Subcutaneous abdominal adipose tissue (tissue), 5 donors: ENCODE measurements at regions not wholly inside any gene's neighbourhood (a gene's known extent, or its start where the extent isn't known, plus 50 kb on each side); places are given as distances from the start of the nearest gene placed in this dataset.

Experiments
- H3K27ac ChIP-seq: one replicate; pipeline ENCODE4 v1.7.0; 2013; ENCODE audit warnings: low read depth, mild to moderate bottlenecking, inconsistent platforms, low read length, moderate library complexity
- H3K27me3 ChIP-seq, 5 donors: one replicate each; pipeline ENCODE4 v1.7.0; 2013; ENCODE audit warnings: low read length in 5 of 5, inconsistent platforms in 1 of 5; ENCODE audit not compliant: control insufficient read depth in 5 of 5, insufficient read depth in 4 of 5
- H3K36me3 ChIP-seq, 5 donors: one replicate each; pipeline ENCODE4 v1.7.0; 2013; ENCODE audit warnings: low read length in 5 of 5; ENCODE audit not compliant: control insufficient read depth in 5 of 5, insufficient read depth in 5 of 5
- H3K4me1 ChIP-seq, 5 donors: one replicate each; pipeline ENCODE4 v1.7.0; 2013; ENCODE audit warnings: low read length in 5 of 5, mild to moderate bottlenecking in 3 of 5, moderate library complexity in 1 of 5; ENCODE audit not compliant: control insufficient read depth in 5 of 5, insufficient read depth in 5 of 5
- H3K4me3 ChIP-seq, 5 donors: one replicate each; pipeline ENCODE4 v1.7.0; 2013; ENCODE audit warnings: low read length in 5 of 5, low read depth in 1 of 5
- H3K9ac ChIP-seq, 5 donors: one replicate each; pipeline ENCODE4 v1.7.0; 2013; ENCODE audit warnings: low read length in 5 of 5, mild to moderate bottlenecking in 4 of 5, moderate library complexity in 3 of 5
- H3K9me3 ChIP-seq, 5 donors: one replicate each; pipeline ENCODE4 v1.7.0; 2013; ENCODE audit warnings: low read length in 5 of 5; ENCODE audit not compliant: control insufficient read depth in 5 of 5
- donor health status: healthy.
- donor health status: healthy.
- donor health status: healthy.
- donor health status: healthy.
- donor health status: healthy.

GRCh38 chr4:30436394-30436793 lies 283.8 kb upstream of the PCDH7 start:
- Histone ChIP-seq H3K9me3 (no peaks in the 10 kb centered on the region), H3K4me1 (no peaks in the 10 kb centered on the region), H3K27me3 (no peaks in the 10 kb centered on the region), H3K36me3 (no peaks in the 10 kb centered on the region), H3K4me3 (no peak overlapping the region), H3K27ac (no peak overlapping the region), H3K9ac (no peak overlapping the region)

- Histone ChIP-seq H3K36me3 (no peaks in the 10 kb centered on the region), H3K9ac (no peak overlapping the region), H3K27ac (no peak overlapping the region), H3K9me3 (no peaks in the 10 kb centered on the region), H3K27me3 (no peaks in the 10 kb centered on the region), H3K4me3 (no peak overlapping the region), H3K4me1 (no peaks in the 10 kb centered on the region)
Measured at GRCh38 chr4:30437316-30437715, 282.9 kb upstream of the PCDH7 start.

GRCh38 chr4:30443289-30443688 lies 276.9 kb upstream of the PCDH7 start:
- H3K36me3 ChIP-seq, result no peaks in the 10 kb centered on the region
- H3K9ac ChIP-seq, result no peak overlapping the region
- H3K4me1 ChIP-seq, result no peaks in the 10 kb centered on the region
- H3K9me3 ChIP-seq, result no peaks in the 10 kb centered on the region
- no peaks in the 10 kb centered on the region for H3K27me3 ChIP-seq
- no peak overlapping the region for H3K4me3 ChIP-seq
- no peak overlapping the region for H3K27ac ChIP-seq

GRCh38 chr4:30450474-30450873 lies 269.7 kb upstream of the PCDH7 start:
- Histone ChIP-seq H3K4me1 (no peaks in the 10 kb centered on the region), H3K9ac (no peak overlapping the region), H3K4me3 (no peak overlapping the region), H3K9me3 (no peaks in the 10 kb centered on the region), H3K36me3 (no peaks in the 10 kb centered on the region), H3K27me3 (no peaks in the 10 kb centered on the region), H3K27ac (no peak overlapping the region)

- no peaks in the 10 kb centered on the region for H3K9me3 ChIP-seq
- H3K4me3 ChIP-seq, result no peak overlapping the region
- H3K36me3 ChIP-seq, result no peaks in the 10 kb centered on the region
- H3K4me1 ChIP-seq, result no peaks in the 10 kb centered on the region
- no peak overlapping the region for H3K9ac ChIP-seq
- no peak overlapping the region for H3K27ac ChIP-seq
- H3K27me3 ChIP-seq, result no peaks in the 10 kb centered on the region
Measured at GRCh38 chr4:30454504-30454903, 265.7 kb upstream of the PCDH7 start.

GRCh38 chr4:30456716-30457115 lies 263.5 kb upstream of the PCDH7 start:
- Histone ChIP-seq H3K4me3 (no peak overlapping the region), H3K9me3 (no peaks in the 10 kb centered on the region), H3K27me3 (no peaks in the 10 kb centered on the region), H3K4me1 (no peaks in the 10 kb centered on the region), H3K27ac (no peak overlapping the region), H3K9ac (no peak overlapping the region), H3K36me3 (no peaks in the 10 kb centered on the region)

GRCh38 chr4:30460818-30461217 lies 259.4 kb upstream of the PCDH7 start:
- Histone ChIP-seq H3K4me1 (peaks cover 0 to 9% (median 0%) of the 10 kb centered on the region in 5 donors), H3K36me3 (no peaks in the 10 kb centered on the region), H3K27ac (no peak overlapping the region), H3K4me3 (no peak overlapping the region), H3K9ac (no peak overlapping the region), H3K9me3 (no peaks in the 10 kb centered on the region), H3K27me3 (no peaks in the 10 kb centered on the region)

GRCh38 chr4:30461218-30461617 lies 259.0 kb upstream of the PCDH7 start:
- H3K4me1 ChIP-seq, result peaks cover 0 to 9% (median 0%) of the 10 kb centered on the region in 5 donors
- H3K9me3 ChIP-seq, result no peaks in the 10 kb centered on the region
- H3K9ac ChIP-seq, result no peak overlapping the region
- no peaks in the 10 kb centered on the region for H3K36me3 ChIP-seq
- H3K27ac ChIP-seq, result no peak overlapping the region
- H3K27me3 ChIP-seq, result no peaks in the 10 kb centered on the region
- H3K4me3 ChIP-seq, result no peak overlapping the region

GRCh38 chr4:30462445-30463090 lies 257.6 kb upstream of the PCDH7 start:
- H3K9ac ChIP-seq, result no peak overlapping the region
- H3K27me3 ChIP-seq, result no peaks in the 10 kb centered on the region
- no peak overlapping the region for H3K27ac ChIP-seq
- no peak overlapping the region for H3K4me3 ChIP-seq
- H3K36me3 ChIP-seq, result no peaks in the 10 kb centered on the region
- peaks cover 0 to 9% (median 0%) of the 10 kb centered on the region in 5 donors for H3K4me1 ChIP-seq
- no peaks in the 10 kb centered on the region for H3K9me3 ChIP-seq

- no peaks in the 10 kb centered on the region for H3K36me3 ChIP-seq
- no peaks in the 10 kb centered on the region for H3K27me3 ChIP-seq
- no peaks in the 10 kb centered on the region for H3K4me1 ChIP-seq
- no peak overlapping the region for H3K27ac ChIP-seq
- H3K9ac ChIP-seq, result no peak overlapping the region
- H3K9me3 ChIP-seq, result no peaks in the 10 kb centered on the region
- H3K4me3 ChIP-seq, result no peak overlapping the region
Measured at GRCh38 chr4:30471861-30472260, 248.3 kb upstream of the PCDH7 start.

GRCh38 chr4:30473225-30473624 lies 246.9 kb upstream of the PCDH7 start:
- H3K36me3 ChIP-seq, result no peaks in the 10 kb centered on the region
- H3K9ac ChIP-seq, result no peak overlapping the region
- H3K4me1 ChIP-seq, result no peaks in the 10 kb centered on the region
- no peaks in the 10 kb centered on the region for H3K9me3 ChIP-seq
- no peak overlapping the region for H3K4me3 ChIP-seq
- no peaks in the 10 kb centered on the region for H3K27me3 ChIP-seq
- no peak overlapping the region for H3K27ac ChIP-seq
